T follicular helper cell (primary cell): ENCODE measurements at regions not wholly inside any gene's neighbourhood (a gene's known extent, or its start where the extent isn't known, plus 50 kb on each side); places are given as distances from the start of the nearest gene placed in this dataset.
"Not testable (repeated sequence)": the region's sequence is repeated elsewhere in the genome, so short reads cannot be mapped to it uniquely, and the experiment has no call there.

Experiments
- DNase-seq: peaks from one replicate; pipeline ENCODE4 v3.0.0-alpha.2; 2020; ENCODE audit warnings: low read depth

DNA sequence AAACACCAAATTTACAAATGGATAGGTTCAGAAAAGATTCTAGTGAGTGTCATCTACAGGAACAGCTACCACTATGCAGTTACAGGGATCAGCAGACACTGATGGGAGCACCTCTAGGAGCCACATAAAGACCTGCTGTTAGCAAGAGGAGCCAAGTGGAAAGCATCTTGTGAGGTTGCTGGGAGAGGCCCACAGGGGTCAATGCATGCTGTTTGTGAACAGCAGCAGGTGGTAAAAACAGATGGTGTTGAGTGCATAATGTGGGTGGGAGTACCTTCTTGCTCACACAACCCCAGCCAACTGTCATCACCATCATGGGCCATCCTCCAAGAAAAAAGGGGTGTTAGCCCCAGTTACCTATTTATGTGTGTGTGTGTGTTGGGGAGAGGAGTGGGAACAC, 215.2 kb upstream of the SSTR1 start:
- no peak for DNase-seq

- DNase-seq, result no peak
Measured at GRCh38 chr14:37994846-37995372, 212.8 kb upstream of the SSTR1 start.

DNA sequence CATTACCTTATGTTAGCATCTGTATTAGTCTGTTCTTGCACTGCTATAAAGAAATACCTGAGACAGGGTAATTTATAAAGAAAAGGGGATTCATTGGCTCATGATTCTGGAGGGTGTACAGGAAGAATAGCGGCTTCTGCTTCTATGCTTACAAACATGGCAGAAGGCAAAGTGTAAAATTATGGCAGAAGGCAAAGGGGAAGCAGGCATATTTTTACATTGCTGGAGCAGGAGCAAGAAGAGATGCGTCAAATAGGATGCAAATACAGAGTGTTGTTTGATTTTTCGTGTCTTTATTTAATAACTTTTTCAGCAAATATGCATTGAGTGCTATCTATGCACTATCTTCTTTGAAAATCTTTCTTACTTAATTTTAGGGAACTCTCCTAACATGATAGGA, 210.7 kb upstream of the SSTR1 start:
- DNase-seq, result no peak

GRCh38 chr14:38000340-38000739, 207.4 kb upstream of the SSTR1 start:
- no peak for DNase-seq

DNA sequence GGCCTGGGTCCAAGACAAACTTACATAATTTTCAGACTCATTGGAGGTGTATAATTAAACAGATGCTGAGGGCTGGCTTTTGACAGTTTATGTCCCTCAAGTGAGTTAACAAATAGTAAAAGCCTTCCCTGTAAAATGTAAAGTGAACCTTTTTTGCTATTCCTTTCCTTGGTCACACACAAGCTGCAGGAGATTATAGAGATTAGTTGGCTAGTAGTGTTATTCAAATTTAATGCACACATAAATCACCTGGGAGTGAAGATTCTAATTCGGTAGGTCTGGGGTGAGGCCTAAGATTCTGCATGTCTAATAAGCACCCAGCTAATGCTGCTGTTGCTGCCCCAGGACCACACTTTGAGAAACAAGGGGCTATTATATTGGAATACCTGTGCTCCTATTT, 206.2 kb upstream of the SSTR1 start:
- no peak for DNase-seq

- DNase-seq, result no peak
Measured at GRCh38 chr14:38003746-38004609, 203.7 kb upstream of the SSTR1 start.

DNA sequence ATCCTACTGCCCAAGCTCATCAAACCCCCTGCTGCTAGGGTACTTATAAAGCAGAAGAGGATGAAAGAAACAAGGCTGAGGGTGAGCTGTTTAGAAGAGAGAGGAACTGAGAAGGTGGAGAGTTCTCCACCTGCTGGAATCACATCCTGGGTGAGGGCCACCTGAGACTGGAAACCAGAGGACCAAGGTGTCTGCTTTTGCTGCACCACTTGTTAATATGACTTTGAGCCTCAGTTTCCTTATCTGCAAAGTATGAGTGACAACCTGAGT, 203.2 kb upstream of the SSTR1 start:
- no peak for DNase-seq

- not testable (repeated sequence) for DNase-seq
Measured at GRCh38 chr14:38011156-38011555, 196.5 kb upstream of the SSTR1 start.

DNA sequence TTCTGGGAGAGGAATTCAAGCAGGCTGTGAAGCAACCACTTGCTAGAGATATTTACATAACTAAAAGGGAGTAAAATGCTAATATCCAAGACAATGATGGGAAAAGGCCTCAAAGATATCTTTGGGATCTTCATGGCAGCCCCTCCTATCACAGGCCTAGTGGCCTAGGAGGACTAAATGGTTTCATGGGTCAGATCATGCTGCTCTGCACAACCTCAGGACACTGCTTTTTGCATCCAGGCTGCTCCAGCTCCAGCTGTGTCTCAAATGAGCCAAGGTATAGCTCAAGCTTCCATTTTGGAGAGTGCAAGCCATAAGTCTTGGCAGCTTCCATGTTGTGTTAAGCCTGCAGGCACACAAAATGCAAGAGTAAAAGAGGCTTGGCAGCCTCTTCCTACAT, 195.6 kb upstream of the SSTR1 start:
- no peak for DNase-seq

DNA sequence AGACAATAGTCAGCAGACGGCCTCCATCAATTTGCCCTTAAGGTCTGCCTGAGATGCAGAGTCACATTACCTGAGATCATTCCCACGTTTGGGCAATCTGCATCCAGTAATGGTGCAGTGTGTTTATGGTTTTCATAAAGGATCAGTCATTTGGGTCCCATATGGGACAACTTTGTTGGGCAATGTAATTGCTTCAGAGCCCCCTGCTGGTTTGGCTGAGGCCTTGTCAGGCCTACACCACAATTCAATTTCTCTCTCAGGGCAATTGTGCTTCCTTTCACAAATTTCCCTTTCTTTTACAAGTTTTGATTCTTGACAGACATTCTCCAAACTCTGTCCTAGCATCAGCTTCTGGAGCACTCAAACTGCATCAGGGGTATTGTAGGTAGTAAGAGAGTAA, 191.2 kb upstream of the SSTR1 start:
- DNase-seq, result no peak

- no peak for DNase-seq
Measured at GRCh38 chr14:38021861-38022260, 185.8 kb upstream of the SSTR1 start.

DNA sequence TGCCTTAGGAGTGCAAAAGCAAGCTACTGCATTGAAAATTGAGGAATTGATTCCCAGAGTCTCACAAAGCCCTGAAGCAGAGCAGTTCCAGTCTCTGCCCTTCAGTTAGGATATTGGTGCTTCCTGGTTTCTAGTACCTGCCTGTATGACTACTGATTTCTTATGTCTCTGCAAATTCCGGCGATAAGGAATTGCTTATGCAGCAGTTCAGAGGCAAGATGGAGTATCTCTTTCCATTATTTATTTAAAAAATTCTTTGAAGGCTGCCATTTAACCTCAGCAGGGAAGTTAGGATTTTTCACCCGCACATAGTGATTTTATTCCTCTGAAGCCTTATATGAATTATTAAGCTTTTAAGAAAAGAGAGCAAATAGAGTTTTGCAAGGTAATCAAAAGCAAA, 184.9 kb upstream of the SSTR1 start:
- DNase-seq, result no peak

- DNase-seq, result no peak
Measured at GRCh38 chr14:38038171-38038570, 169.5 kb upstream of the SSTR1 start.

GRCh38 chr14:38038986-38039385, 168.7 kb upstream of the SSTR1 start:
- DNase-seq, result no peak

DNA sequence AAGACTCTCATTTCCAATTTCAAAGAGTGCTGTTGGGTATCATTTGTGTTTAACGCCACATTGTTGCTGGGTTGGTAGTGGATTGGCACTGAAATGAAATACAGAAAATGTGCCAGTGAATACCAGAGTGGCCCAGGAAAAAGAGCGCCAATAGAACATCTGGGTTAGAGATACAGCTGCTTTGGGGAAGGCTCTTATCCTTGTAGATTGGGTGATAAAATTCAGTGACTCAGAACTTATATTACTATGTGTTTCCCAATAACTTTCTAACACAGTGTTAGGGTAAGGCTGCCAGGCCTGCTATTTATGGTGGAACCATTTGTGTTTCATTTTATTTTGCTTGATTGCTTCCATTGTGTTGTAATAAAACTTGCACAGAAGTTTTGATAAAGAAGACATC, 168.2 kb upstream of the SSTR1 start:
- no peak for DNase-seq

- no peak for DNase-seq
Measured at GRCh38 chr14:38040411-38040810, 167.3 kb upstream of the SSTR1 start.

DNA sequence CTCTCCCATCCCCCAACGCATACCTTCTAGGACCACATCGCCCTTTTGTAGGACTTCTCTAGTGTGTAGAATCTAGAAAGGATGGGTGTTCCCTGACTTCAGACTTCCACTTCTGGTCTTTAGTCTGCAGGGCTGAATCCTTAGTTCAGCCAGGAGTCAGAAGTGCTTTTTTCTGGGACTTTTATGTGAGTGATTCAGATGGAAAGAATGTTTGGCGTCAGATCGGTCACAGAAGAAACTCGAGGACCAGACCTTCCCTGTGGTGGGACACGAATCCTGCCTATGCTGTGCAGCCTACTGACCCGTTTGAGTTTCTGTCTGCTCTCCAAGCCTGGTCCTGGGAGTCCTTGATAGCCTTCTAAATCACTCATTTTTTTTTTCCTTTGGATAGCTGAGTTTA, 165.4 kb upstream of the SSTR1 start:
- no peak for DNase-seq

GRCh38 chr14:38044710-38045109, 163.0 kb upstream of the SSTR1 start:
- no peak for DNase-seq

DNA sequence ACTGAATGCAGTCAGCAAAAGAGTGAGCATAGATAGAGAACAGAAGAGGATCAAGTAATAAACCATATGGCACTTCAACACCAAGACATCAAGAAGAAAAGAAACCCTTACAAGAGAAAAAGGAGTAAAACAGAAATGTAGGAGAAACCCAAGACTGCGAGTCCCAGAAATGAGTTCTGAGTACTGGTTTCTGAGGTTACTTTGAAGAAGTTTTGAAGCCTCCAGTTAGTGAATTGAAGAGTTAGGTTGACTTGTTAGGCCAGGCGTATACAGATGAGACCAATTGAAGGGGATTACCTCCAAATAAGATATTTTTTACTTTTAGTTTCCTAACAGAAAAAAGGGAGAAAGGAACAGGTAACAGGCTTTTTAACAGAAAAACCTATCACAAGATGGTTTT, 162.2 kb upstream of the SSTR1 start:
- DNase-seq, result no peak

- DNase-seq, result no peak
Measured at GRCh38 chr14:38046160-38046559, 161.5 kb upstream of the SSTR1 start.

DNA sequence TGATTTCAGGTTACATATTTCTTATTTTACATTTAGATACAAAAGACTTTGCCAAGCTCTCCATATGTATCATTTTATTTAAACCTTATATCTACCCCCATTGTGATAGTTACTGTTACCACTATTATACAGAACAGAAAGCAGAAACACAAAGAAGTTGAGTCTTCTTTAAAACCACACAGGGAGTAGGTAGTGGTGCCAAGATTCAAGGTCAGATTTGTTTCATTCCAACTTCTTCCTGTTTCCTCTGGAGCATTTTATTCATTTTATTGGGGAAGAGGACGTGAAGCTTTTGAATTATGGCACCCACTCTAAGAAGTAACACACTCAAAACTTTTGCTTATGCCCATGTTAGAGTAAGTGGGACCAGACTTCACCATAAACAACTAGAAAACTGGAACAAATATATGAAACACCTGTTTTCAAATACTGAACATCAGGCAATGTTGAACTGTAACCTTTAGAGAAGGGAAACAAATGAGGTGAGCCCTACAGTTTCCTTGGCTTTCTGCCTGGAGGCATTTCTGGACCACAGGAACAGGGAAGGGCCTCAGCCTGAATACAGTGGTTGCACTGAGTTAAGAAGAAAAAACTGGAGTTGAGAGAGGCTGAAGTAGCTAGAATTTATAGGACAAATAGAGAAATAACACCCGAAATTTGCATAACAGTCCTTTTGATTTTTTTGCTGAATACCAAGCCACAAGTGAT, 160.4 kb upstream of the SSTR1 start:
- no peak for DNase-seq

DNA sequence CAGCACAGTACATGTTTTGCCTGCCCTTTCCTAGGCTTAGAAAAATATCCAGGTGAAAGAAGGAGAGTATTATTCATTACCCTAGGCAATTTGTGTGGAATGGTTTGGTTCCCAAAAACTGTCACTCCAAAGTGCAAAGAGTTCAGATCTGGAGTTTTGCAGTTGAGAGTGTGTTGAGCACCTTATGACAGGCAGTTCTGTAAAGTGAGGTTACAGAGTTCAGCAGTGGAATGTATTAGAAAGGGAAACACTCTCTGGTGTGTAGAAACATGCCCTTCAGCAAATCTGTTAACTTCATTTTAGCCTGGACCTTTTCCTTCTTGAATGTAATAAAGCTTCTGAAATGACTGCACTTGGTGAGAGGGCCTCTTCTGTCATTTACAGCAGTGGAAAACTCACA, 154.0 kb upstream of the SSTR1 start:
- no peak for DNase-seq

DNA sequence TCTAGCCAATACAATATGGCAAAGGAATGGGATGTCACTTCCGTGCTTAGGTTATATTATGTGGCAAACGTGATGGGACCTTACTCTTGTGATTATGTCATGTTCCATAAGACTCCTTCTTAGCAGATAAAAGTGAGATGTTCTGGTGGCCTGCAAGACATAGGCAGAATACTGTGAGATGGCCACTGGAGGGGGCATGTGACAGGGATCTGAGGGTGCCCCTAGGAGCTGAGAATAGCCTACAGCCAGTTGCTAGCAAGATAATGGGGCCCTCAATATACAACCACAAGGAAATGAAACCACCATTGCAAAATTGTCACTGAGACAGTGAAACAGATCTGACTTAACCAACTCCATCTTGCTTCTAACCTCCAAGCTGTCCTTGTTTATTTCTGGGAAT, 151.4 kb upstream of the SSTR1 start:
- DNase-seq, result no peak

GRCh38 chr14:38062223-38062622, 145.5 kb upstream of the SSTR1 start:
- DNase-seq, result not testable (repeated sequence)
